H9 (cell line): ENCODE measurements at regions not wholly inside any gene's neighbourhood (a gene's known extent, or its start where the extent isn't known, plus 50 kb on each side); places are given as distances from the start of the nearest gene placed in this dataset.

Source experiments
- DNase-seq: peaks from one replicate; pipeline ENCODE4 v3.0.0-alpha.2; 2017
- H2AFZ ChIP-seq: one replicate; pipeline ENCODE4 v1.6.1; 2013; ENCODE audit warnings: mild to moderate bottlenecking, low read length, control low read depth, moderate library complexity
- H2AK5ac ChIP-seq: 2 replicates; pipeline ENCODE4 v1.6.1; 2013; ENCODE audit warnings: low read length, control low read depth, mixed read lengths; ENCODE audit not compliant: insufficient read length
- H2BK120ac ChIP-seq: one replicate; pipeline ENCODE4 v1.6.1; 2013; ENCODE audit warnings: low read depth, mild to moderate bottlenecking, low read length, control low read depth, inconsistent platforms; ENCODE audit not compliant: poor library complexity, severe bottlenecking
- H2BK12ac ChIP-seq: 2 replicates; pipeline ENCODE4 v1.6.1; 2013; ENCODE audit warnings: low read length, control low read depth, mixed read lengths, low read depth; ENCODE audit not compliant: insufficient read length
- H2BK15ac ChIP-seq: 2 replicates; pipeline ENCODE4 v1.6.1; 2013; ENCODE audit warnings: low read depth, low read length, control low read depth
- H2BK20ac ChIP-seq: one replicate; pipeline ENCODE4 v1.6.1; 2013; ENCODE audit warnings: low read depth, mild to moderate bottlenecking, low read length, control low read depth, inconsistent platforms; ENCODE audit not compliant: poor library complexity, severe bottlenecking
- H2BK5ac ChIP-seq: 2 replicates; pipeline ENCODE4 v1.6.1; 2013; ENCODE audit warnings: low read length, control low read depth, mixed read lengths; ENCODE audit not compliant: insufficient read length
- H3K14ac ChIP-seq: 2 replicates; pipeline ENCODE4 v1.6.1; 2013; ENCODE audit warnings: low read length, control low read depth; ENCODE audit not compliant: insufficient read depth
- H3K18ac ChIP-seq: 2 replicates; pipeline ENCODE4 v1.6.1; 2013; ENCODE audit warnings: low read depth, mild to moderate bottlenecking, mixed read lengths, low read length, control low read depth; ENCODE audit not compliant: insufficient read length
- H3K23ac ChIP-seq: 2 replicates; pipeline ENCODE4 v1.6.1; 2013; ENCODE audit warnings: low read length, control low read depth, mixed read lengths, low read depth; ENCODE audit not compliant: insufficient read length
- H3K23me2 ChIP-seq: 2 replicates; pipeline ENCODE4 v1.6.1; 2013; ENCODE audit warnings: low read depth, mild to moderate bottlenecking, mixed read lengths, low read length, control low read depth; ENCODE audit not compliant: insufficient read length, poor library complexity, severe bottlenecking
- H3K27ac ChIP-seq: 2 replicates; pipeline ENCODE4 v1.5.1; 2013; ENCODE audit warnings: low read length, control low read depth, mixed read lengths, low read depth; ENCODE audit not compliant: insufficient read length
- H3K27me3 ChIP-seq: 2 replicates; pipeline ENCODE4 v1.6.1; 2013; ENCODE audit warnings: low read length, control low read depth, inconsistent platforms; ENCODE audit not compliant: insufficient read depth
- H3K4ac ChIP-seq: 2 replicates; pipeline ENCODE4 v1.6.1; 2013; ENCODE audit warnings: low read depth, mild to moderate bottlenecking, control low read depth, inconsistent platforms, low read length, moderate library complexity
- H3K4me1 ChIP-seq: 2 replicates; pipeline ENCODE4 v1.6.1; 2013; ENCODE audit warnings: low read length, control low read depth, inconsistent platforms; ENCODE audit not compliant: insufficient read depth
- H3K4me2 ChIP-seq: 2 replicates; pipeline ENCODE4 v1.6.1; 2013; ENCODE audit warnings: low read length, control low read depth, mixed read lengths; ENCODE audit not compliant: insufficient read length, insufficient read depth
- H3K56ac ChIP-seq: 2 replicates; pipeline ENCODE4 v1.6.1; 2013; ENCODE audit warnings: low read depth, mild to moderate bottlenecking, mixed read lengths, low read length, control low read depth; ENCODE audit not compliant: insufficient read length
- H3K79me1 ChIP-seq: 2 replicates; pipeline ENCODE4 v1.6.1; 2013; ENCODE audit warnings: low read depth, mild to moderate bottlenecking, moderate library complexity, low read length, control low read depth, inconsistent platforms; ENCODE audit not compliant: insufficient read depth, poor library complexity, severe bottlenecking
- H3K79me2 ChIP-seq: 2 replicates; pipeline ENCODE4 v1.6.1; 2013; ENCODE audit warnings: low read length, control low read depth, inconsistent platforms; ENCODE audit not compliant: insufficient read depth
- H3K9ac ChIP-seq: 2 replicates; pipeline ENCODE4 v1.6.1; 2013; ENCODE audit warnings: low read length, control low read depth, mixed read lengths; ENCODE audit not compliant: insufficient read length; ENCODE audit errors: extremely low read depth
- H3K9me3 ChIP-seq: one replicate; pipeline ENCODE4 v1.6.1; 2013; ENCODE audit warnings: low read depth, low read length, inconsistent platforms; ENCODE audit not compliant: control insufficient read depth
- H3T11ph ChIP-seq: one replicate; pipeline ENCODE4 v1.6.1; 2013; ENCODE audit warnings: mild to moderate bottlenecking, low read length, control low read depth, inconsistent platforms
- H4K20me1 ChIP-seq: one replicate; pipeline ENCODE4 v1.6.1; 2013; ENCODE audit not compliant: control insufficient read depth, insufficient read length, insufficient read depth
- H4K5ac ChIP-seq: 2 replicates; pipeline ENCODE4 v1.6.1; 2013; ENCODE audit warnings: low read depth, mild to moderate bottlenecking, mixed read lengths, low read length, control low read depth; ENCODE audit not compliant: insufficient read length
- H4K8ac ChIP-seq: replicated peaks from 2 replicates; pipeline ENCODE4 v1.6.1; 2013; ENCODE audit warnings: low read length, control low read depth, mixed read lengths, low read depth; ENCODE audit not compliant: insufficient read length
- H4K91ac ChIP-seq: 2 replicates; pipeline ENCODE4 v1.6.1; 2013; ENCODE audit warnings: low read depth, mild to moderate bottlenecking, moderate library complexity, mixed read lengths, low read length, control low read depth; ENCODE audit not compliant: insufficient read length
- H3K27ac Mint-ChIP-seq, 3 experiments: 2 replicates in 2 of 3; 3 replicates in 1 of 3; pipeline ENCODE4 v1.8.0; 2020 to 2021; ENCODE audit warnings: mixed read lengths in 3 of 3, mild to moderate bottlenecking in 1 of 3, moderate library complexity in 1 of 3
- H3K27me3 Mint-ChIP-seq: 2 replicates; pipeline ENCODE4 v1.8.0; 2021; ENCODE audit warnings: low read depth, mild to moderate bottlenecking, moderate library complexity, mixed read lengths
- H3K36me3 Mint-ChIP-seq, 3 experiments: 2 replicates in 2 of 3; 3 replicates in 1 of 3; pipeline ENCODE4 v1.8.0; 2020 to 2021; ENCODE audit warnings: low read depth in 3 of 3, mixed read lengths in 3 of 3; ENCODE audit not compliant: insufficient read depth in 1 of 3
- H3K4me1 Mint-ChIP-seq, 2 experiments: 2 replicates each; pipeline ENCODE4 v1.8.0; 2020; ENCODE audit warnings: mixed read lengths in 2 of 2
- H3K4me3 Mint-ChIP-seq, 2 experiments: 2 replicates in 1 of 2; 3 replicates in 1 of 2; pipeline ENCODE4 v1.8.0; 2020 to 2021; ENCODE audit warnings: mild to moderate bottlenecking in 2 of 2, mixed read lengths in 2 of 2, moderate library complexity in 1 of 2
- H3K9me3 Mint-ChIP-seq, 2 experiments: 2 replicates in 1 of 2; 3 replicates in 1 of 2; pipeline ENCODE4 v1.8.0; 2020; ENCODE audit warnings: mild to moderate bottlenecking in 2 of 2, mixed read lengths in 2 of 2, moderate library complexity in 1 of 2
- TF ChIP-seq, protein P1 (sequence below): fragments of 200-600 bp; sonication (generic); conservative IDR thresholded peaks from 3 replicates; pipeline ENCODE4 v1.8.0; 2021; ENCODE audit warnings: antibody characterized with exemption, mild to moderate bottlenecking

DNA sequence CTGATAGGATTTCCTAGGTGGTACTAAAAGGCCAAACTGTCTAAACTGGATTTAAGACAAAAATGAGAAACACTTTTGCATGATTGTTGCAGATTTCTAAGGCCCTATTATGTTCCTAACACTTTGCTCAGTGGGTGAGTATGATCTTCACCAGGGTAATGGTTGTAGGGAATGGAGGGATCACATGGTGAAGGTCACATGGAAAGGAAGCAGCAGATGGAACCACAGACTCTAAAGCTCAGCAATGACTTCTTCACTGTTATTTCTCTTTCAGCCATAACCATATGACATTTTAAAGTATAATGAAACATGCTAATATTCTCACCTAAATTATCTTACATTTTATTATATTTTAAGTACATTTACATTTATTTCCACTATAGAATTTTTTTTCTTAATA, 51.5 kb downstream of the CHRM3 start:
- Histone ChIP-seq H4K8ac (no peak overlapping the region), H3K9ac (no peak overlapping the region), H3K14ac (no peak overlapping the region), H3K79me2 (no peaks in the 10 kb centered on the region), H3K9me3 (no peaks in the 10 kb centered on the region), H3K79me1 (no peaks in the 10 kb centered on the region), H2BK120ac (no peak overlapping the region), H2AFZ (no peak overlapping the region), H2BK15ac (no peak overlapping the region), H3K27ac (no peak overlapping the region), H4K91ac (no peak overlapping the region), H3T11ph (no peak overlapping the region), H3K27me3 (no peaks in the 10 kb centered on the region), H4K5ac (no peak overlapping the region), H3K56ac (no peak overlapping the region), H2BK12ac (no peak overlapping the region), H2AK5ac (no peak overlapping the region), H2BK5ac (no peak overlapping the region), H3K4me2 (no peak overlapping the region), H3K18ac (no peak overlapping the region), H2BK20ac (no peak overlapping the region), H4K20me1 (no peaks in the 10 kb centered on the region), H3K4me1 (no peaks in the 10 kb centered on the region), H3K23ac (no peak overlapping the region), H3K23me2 (no peaks in the 10 kb centered on the region), H3K4ac (no peak overlapping the region)
- DNase-seq: no peak
- no peaks in the 10 kb centered on the region; a peak in 1 of 5 replicates for H3K9me3 Mint-ChIP-seq
- H3K27me3 Mint-ChIP-seq: no peaks in the 10 kb centered on the region
- TF ChIP-seq, protein P1, sequence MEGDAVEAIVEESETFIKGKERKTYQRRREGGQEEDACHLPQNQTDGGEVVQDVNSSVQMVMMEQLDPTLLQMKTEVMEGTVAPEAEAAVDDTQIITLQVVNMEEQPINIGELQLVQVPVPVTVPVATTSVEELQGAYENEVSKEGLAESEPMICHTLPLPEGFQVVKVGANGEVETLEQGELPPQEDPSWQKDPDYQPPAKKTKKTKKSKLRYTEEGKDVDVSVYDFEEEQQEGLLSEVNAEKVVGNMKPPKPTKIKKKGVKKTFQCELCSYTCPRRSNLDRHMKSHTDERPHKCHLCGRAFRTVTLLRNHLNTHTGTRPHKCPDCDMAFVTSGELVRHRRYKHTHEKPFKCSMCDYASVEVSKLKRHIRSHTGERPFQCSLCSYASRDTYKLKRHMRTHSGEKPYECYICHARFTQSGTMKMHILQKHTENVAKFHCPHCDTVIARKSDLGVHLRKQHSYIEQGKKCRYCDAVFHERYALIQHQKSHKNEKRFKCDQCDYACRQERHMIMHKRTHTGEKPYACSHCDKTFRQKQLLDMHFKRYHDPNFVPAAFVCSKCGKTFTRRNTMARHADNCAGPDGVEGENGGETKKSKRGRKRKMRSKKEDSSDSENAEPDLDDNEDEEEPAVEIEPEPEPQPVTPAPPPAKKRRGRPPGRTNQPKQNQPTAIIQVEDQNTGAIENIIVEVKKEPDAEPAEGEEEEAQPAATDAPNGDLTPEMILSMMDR: no peak
- H3K36me3 Mint-ChIP-seq: no peaks in the 10 kb centered on the region
- no peak overlapping the region for H3K4me3 Mint-ChIP-seq
- H3K4me1 Mint-ChIP-seq: no peaks in the 10 kb centered on the region
- no peak overlapping the region for H3K27ac Mint-ChIP-seq
